Sciatic nerve (tissue), 2 donors: ENCODE measurements at regions not wholly inside any gene's neighbourhood (a gene's known extent, or its start where the extent isn't known, plus 50 kb on each side); places are given as distances from the start of the nearest gene placed in this dataset.
A peak's percentile ranks its signal among the peaks of the same experiment; 100 is the strongest.
"Not testable (repeated sequence)": the region's sequence is repeated elsewhere in the genome, so short reads cannot be mapped to it uniquely, and the experiment has no call there.

ENCODE experiments used
- ATAC-seq: fragments of 200-7000 bp; cut with Tn5 transposase; one replicate; pipeline ENCODE4 v1.9.1; 2020; ENCODE audit warnings: mild to moderate bottlenecking, moderate library complexity
- DNase-seq: peaks from one replicate; pipeline ENCODE4 v3.0.0-alpha.2; 2020; ENCODE audit warnings: low spot score
- intact Hi-C: fragments of 100-400 bp; cut with DNase I; formaldehyde crosslinking; loops from one replicate; pipeline ENCODE4 v1.14.2; 2022
- donor health status: DM: no; HTN: no; CAD: no.
- donor health status: DM: no; HTN: no; CAD: no.

DNA sequence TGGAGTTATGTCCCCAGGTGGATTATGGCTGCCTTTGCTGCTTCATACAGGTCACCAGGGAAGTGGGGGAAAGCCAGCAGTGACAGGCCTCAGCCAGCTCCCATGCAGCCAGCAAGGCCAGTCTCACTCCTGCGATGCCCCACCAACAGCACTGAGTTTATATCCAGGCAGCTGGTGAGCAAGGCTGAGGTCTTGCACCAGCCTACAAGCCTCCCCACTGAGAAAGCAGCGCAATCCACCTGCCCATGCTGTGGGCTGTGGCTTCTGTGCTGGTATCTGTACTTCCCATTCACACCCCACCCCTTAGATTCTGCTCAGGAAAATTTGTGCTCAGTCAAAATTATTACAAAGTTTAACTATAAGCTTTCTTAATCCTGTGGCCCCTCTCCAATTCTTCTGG lies 153.5 kb downstream of the HHIP start:
- intact Hi-C loops, result no loop called here
- DNase-seq (no peak), ATAC-seq (no peak)

GRCh38 chr4:144801731-144802130 lies 155.8 kb downstream of the HHIP start:
- DNase-seq, result no peak
- intact Hi-C loops, result no loop called here

GRCh38 chr4:144808034-144808433 lies 162.1 kb downstream of the HHIP start:
- DNase-seq (no peak), ATAC-seq (no peak)
- intact Hi-C loops, result no loop called here

More at GRCh38 chr4:144801731-144802130, 155.8 kb downstream of the HHIP start:
- no peak for ATAC-seq

- intact Hi-C loops, result no loop called here
- DNase-seq (no peak), ATAC-seq (no peak)
Measured at GRCh38 chr4:144809056-144809640, 163.2 kb downstream of the HHIP start.

DNA sequence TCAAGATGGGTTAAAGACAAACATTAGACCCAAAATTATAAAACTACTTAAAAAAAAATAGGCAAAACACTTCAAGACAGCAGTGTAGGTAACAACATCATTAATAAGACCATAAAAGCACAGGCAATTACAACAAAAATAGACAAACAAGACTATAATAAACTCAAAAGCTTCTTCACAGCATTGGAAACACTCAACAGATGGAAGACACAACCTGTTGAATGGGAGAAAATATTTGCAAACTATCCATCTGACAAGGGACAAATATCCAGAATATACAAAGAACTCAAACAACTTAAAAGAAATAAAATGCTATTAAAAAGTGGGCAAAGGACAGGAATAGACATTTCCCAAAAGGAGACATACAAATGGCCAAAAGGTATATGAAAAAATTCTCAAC lies 170.7 kb downstream of the HHIP start:
- no peak for ATAC-seq
- no peak for DNase-seq
- intact Hi-C loops, result no loop called here

- DNase-seq, result no peak
- intact Hi-C loops, result no loop called here
- ATAC-seq, result no peak
Measured at GRCh38 chr4:144817081-144817480, 171.1 kb downstream of the HHIP start.

DNA sequence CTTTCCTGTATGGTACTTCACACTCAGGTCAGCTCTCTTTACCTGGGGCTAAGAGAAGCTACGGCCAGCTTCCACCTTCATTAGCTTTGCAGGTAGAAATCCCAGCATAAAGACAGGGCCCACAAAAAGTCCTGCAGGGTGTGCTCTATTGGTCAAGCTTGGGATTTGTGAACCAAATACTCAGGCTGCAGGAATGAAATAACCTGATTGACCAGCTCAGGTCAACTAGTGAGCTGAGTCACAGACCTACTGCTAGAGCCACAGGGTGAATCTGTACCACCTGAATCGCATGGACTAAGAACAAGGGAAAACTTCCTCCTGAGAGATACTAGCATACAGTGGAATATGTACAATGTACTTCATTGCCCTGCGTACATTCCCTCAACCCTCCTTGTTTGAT lies 172.2 kb downstream of the HHIP start:
- no peak for DNase-seq
- intact Hi-C loops, result no loop called here
- ATAC-seq, result no peak

- intact Hi-C loops, result no loop called here
- DNase-seq (no peak), ATAC-seq (peak; percentile 56)
Measured at GRCh38 chr4:144819591-144819990, 173.6 kb downstream of the HHIP start.

DNA sequence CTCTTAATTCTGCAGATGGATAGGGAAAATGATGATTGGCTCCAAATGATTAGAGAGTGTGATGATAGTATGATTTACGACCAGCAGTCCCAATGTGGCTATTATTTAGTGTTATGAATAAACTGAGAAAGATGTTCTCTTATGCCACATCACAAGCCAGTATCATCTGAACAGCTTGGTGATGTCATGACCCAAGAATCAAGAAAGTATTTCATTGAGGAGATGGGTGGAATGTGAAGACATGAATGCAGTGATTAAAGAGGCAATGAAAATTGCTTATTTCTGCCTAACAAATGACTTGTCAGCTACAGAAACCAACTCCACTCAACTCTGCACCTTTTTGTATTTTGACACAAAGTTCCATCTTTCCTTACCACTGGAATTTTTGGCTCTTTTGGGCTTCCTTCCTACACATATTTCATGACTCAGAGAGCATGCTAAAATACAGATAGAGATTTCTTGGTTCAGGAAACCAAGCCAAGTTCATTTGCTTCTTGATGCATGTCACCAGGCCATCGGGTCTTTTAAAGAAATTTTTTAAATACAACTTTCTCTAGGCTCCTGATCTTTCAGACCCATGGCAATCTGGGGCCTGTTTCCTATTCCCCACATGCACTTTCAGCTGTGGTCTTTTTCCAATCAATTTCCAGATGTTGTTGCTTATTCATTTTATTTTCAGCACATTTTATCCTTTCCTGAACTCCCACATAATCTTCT lies 174.2 kb downstream of the HHIP start:
- ATAC-seq, result peak; percentile 87
- intact Hi-C loops, result no loop called here

DNA sequence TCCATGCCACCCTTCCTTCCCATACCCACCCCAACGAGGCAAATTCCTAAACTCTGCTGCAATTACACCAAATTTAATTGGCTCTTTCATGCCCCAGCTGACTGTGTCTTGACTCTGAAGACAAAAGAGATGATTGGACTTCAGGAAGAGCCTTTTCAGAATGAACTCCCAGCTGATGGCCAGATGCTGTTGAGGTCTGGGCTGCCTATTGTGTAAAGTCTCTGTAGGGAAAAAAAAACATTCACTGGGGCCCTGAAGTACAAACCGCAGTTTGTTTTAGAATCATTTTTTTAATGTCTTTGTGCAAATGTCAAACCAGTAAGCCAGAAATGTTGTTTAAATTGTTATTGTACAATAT lies 174.8 kb downstream of the HHIP start:
- no peak for DNase-seq
- peak; percentile 79 for ATAC-seq
- intact Hi-C loops, result no loop called here

More for the DNA sequence above, 174.2 kb downstream of the HHIP start:
- no peak for DNase-seq

- no peak for DNase-seq
- ATAC-seq, result no peak
- intact Hi-C loops, result no loop called here
Measured at GRCh38 chr4:144831971-144832370, 186.0 kb downstream of the HHIP start.

GRCh38 chr4:144845411-144845810 lies 199.5 kb downstream of the HHIP start:
- intact Hi-C loops, result no loop called here
- DNase-seq, result no peak
- no peak for ATAC-seq

GRCh38 chr4:144851948-144852347 lies 206.0 kb downstream of the HHIP start:
- no peak for DNase-seq
- no peak for ATAC-seq
- intact Hi-C loops, result loop anchor here (5.0 kb wide), 1 partner anchor 1535 kb away; no protein-coding TSS in a partner anchor

DNA sequence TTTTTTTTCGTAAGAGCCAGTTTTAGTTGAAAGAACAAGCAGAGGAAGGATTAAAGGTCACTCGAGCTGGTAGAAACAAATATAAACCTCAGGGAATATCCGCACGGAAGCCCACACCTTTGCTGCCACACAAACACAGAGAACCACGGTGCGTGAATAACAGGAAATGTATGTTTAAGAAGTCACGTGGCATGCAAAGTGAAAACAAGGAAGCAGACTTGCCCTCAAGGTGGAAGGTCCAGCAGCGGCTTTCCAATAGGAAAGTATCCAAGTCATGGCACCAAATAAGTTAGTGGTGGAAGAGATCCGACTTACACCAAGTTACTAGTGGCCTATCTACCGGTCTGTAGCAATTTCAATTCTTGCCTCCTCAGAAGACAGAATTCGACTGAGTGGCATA lies 215.5 kb downstream of the HHIP start:
- ATAC-seq (no peak), DNase-seq (no peak)
- intact Hi-C loops, result no loop called here

DNA sequence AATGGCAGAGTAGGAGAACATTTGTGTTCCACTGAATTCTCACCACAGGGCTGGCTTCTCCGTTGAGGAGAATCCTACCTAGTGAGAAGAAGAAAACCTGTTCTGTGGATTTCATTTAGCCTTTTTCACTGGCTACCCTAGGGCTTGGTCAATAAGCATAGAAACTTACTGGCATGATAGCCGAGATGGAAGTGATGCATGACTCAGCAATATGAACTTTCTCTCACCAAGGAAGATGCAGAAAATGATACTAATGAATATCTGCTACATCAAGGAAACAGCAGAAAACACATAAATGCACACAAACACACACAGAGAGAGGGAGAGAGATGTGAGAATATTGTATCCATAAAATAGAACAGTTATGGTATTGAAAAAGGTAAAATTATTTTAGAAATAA lies 216.3 kb downstream of the HHIP start:
- ATAC-seq (no peak), DNase-seq (no peak)
- intact Hi-C loops, result no loop called here

DNA sequence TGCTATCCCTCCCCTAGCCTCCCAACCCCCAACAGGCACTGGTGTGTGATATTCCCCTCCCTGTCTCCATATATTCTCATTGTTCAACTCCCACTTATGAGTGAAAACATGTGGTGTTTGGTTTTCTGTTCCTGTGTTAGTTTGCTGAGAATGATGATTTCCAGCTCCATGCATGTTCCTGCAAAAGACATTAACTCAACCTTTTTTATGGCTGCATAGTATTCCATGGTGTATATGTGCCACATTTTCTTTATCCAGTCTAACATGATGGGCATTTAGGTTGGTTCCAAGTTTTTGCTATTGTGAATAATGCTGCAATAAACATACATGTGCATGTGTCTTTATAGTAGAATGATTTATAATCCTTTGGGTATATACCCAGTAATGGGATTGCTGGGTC lies 218.9 kb downstream of the HHIP start:
- intact Hi-C loops, ATAC-seq, DNase-seq: not testable (repeated sequence)

- intact Hi-C loops, result no loop called here
- ATAC-seq (no peak), DNase-seq (no peak)
Measured at GRCh38 chr4:144868309-144868708, 222.4 kb downstream of the HHIP start.

- intact Hi-C loops, result no loop called here
- ATAC-seq, result peak; percentile 82
- no peak for DNase-seq
Measured at GRCh38 chr4:144872508-144873225, 225.3 kb downstream of the ANAPC10 start.

DNA sequence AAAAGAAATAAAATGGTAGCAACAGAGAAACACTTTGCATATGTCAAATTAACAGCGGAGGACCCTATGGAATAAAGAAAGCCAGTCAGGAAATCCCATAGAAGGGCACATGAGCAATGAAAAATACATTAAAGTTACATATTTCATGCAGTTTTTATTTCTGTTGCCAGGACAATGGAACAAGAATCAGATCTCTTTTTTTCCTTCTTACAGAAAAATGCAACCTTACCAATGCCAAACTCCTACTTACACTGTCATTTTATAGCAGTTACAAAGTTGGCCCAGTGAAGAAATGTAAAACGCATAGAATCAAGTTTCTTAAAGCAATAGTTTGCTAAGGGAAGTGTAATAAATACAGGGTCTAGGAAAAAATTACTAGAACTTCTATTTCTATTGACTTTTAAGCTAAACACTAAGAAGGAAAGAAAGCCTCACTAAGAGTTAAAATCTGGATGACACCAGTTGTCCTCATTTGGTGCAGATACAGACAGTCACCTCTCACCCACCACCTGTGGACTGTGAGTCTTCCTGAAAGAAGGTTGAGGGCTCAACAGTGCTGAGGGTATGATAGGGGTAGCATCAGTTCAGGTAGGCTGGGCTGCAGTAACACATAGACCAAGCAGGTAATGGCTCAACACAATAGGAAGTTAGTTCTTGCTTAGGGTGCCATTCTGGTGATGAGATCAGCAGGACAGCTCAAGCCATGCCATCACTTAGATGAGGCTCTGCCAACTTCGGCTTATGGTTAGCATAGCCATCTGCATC lies 224.6 kb downstream of the ANAPC10 start:
- ATAC-seq, result no peak
- no peak for DNase-seq
- intact Hi-C loops, result no loop called here

GRCh38 chr4:144894573-144894972 lies 203.4 kb downstream of the ANAPC10 start:
- ATAC-seq (peak; percentile 77), DNase-seq (peak; percentile 69)
- intact Hi-C loops, result no loop called here
